ENCODE measurements at regions not wholly inside any gene's neighbourhood (a gene's known extent, or its start where the extent isn't known, plus 50 kb on each side); places are given as distances from the start of the nearest gene placed in this dataset.

DNA sequence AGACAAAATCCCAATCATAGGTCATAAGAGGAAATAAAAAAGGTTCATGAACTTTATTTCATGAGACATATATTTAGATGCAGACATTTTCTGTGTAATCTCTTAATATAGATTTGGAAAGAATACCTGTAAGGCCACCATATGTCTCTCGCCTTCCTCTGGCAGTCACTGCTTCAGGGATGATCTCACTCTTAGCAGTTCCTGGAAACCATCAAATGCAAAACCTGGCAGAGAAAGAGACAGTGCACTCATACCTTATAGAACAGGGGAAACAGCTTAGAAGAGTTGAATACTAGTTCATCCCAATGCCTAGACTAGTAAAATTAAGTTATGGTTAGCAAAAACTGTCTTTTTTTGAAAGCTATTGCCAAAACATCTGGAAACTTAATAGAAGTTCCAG lies 243.3 kb downstream of the GASK1B start:
- Histone ChIP-seq H3K27me3 (ENCODE audit: control insufficient read depth in 2 of 2, insufficient read depth in 2 of 2, low read length in 2 of 2) (no peaks in the 10 kb centered on the region), H3K4me1 (ENCODE audit: control insufficient read depth in 2 of 2, insufficient read depth in 2 of 2, low read length in 2 of 2) (no peaks in the 10 kb centered on the region), H3K4me3 (ENCODE audit: low read length in 2 of 2) (no peak overlapping the region)

DNA sequence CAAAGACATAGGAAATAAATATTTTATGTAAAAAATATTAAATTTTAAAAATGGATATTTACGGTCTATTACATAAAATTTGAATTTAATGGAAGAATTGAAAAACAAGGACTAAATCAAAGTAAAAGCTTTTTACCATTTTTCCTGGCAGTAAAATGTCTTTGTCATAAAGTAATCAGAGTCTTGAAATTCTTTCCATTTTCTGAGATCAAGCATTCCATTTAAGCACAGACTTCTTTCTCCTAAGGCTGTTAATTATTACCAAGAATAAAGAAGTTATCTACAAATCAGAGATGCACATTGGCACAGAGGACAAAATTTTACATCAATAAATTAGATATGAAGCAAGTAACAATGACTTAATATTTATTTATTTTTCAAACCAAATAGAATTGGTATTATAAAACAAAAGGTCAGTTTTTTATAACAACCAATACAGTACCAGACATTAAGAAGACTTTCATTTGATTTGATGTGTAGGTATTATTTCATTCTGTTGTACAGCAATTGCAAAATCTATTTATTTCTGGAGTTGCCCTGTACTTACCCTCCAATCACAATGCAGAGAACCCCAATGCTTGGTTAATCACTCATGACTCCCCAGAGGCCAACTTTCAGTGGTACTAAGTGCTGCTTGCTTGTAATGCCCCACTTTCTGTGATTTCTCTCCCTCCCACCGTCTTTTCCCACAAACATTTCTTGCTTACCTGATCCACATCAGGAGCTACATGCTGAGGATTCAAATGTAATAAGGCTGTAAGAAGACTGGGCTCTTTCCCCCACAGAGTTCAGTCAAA lies 254.6 kb downstream of the GASK1B start:
- no peaks in the 10 kb centered on the region for H3K27me3 ChIP-seq (ENCODE audit: control insufficient read depth in 2 of 2, insufficient read depth in 2 of 2, low read length in 2 of 2)
- no peak overlapping the region for H3K4me3 ChIP-seq (ENCODE audit: low read length in 2 of 2)
- H3K4me1 ChIP-seq (ENCODE audit: control insufficient read depth in 2 of 2, insufficient read depth in 2 of 2, low read length in 2 of 2), result no peaks in the 10 kb centered on the region
- no peak overlapping the region for H3K9ac ChIP-seq (ENCODE audit: low read depth in 1 of 2, low read length in 2 of 2)
- H3K9me3 ChIP-seq (ENCODE audit: control insufficient read depth in 2 of 2, low read length in 2 of 2), result no peaks in the 10 kb centered on the region
- H3K27ac ChIP-seq (ENCODE audit: low read depth in 2 of 2, low read length in 2 of 2), result no peak overlapping the region
- no peaks in the 10 kb centered on the region for H3K36me3 ChIP-seq (ENCODE audit: control insufficient read depth in 2 of 2, insufficient read depth in 2 of 2, low read length in 2 of 2)

More for the DNA sequence above, 243.3 kb downstream of the GASK1B start:
- Histone ChIP-seq H3K9me3 (ENCODE audit: control insufficient read depth in 2 of 2, low read length in 2 of 2) (no peaks in the 10 kb centered on the region), H3K9ac (ENCODE audit: low read depth in 1 of 2, low read length in 2 of 2) (no peak overlapping the region), H3K36me3 (ENCODE audit: control insufficient read depth in 2 of 2, insufficient read depth in 2 of 2, low read length in 2 of 2) (no peaks in the 10 kb centered on the region), H3K27ac (ENCODE audit: low read depth in 2 of 2, low read length in 2 of 2) (no peak overlapping the region)

DNA sequence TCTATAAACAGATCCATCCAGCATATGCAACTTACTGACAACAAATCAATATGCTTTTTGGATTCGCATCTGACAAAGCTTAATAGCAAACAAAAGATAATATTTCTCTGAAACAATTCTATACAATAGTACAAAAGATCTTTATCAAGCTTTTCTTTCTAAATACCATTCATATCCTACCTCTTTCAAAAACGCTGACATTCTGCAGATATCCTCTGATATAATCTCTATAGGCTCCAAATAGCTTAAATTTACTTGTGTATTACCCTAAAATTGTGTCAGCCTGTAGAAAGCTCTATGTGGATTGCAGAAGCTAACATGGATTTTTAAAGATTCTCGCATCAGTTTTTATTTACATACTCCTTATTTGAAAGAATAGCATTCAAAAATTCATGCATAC lies 260.6 kb downstream of the GASK1B start:
- no peaks in the 10 kb centered on the region for H3K36me3 ChIP-seq (ENCODE audit: control insufficient read depth in 2 of 2, insufficient read depth in 2 of 2, low read length in 2 of 2)
- no peak overlapping the region for H3K4me3 ChIP-seq (ENCODE audit: low read length in 2 of 2)
- H3K9me3 ChIP-seq (ENCODE audit: control insufficient read depth in 2 of 2, low read length in 2 of 2), result no peaks in the 10 kb centered on the region
- H3K9ac ChIP-seq (ENCODE audit: low read depth in 1 of 2, low read length in 2 of 2), result no peak overlapping the region
- H3K4me1 ChIP-seq (ENCODE audit: control insufficient read depth in 2 of 2, insufficient read depth in 2 of 2, low read length in 2 of 2), result no peaks in the 10 kb centered on the region
- no peak overlapping the region for H3K27ac ChIP-seq (ENCODE audit: low read depth in 2 of 2, low read length in 2 of 2)
- H3K27me3 ChIP-seq (ENCODE audit: control insufficient read depth in 2 of 2, insufficient read depth in 2 of 2, low read length in 2 of 2), result no peaks in the 10 kb centered on the region

DNA sequence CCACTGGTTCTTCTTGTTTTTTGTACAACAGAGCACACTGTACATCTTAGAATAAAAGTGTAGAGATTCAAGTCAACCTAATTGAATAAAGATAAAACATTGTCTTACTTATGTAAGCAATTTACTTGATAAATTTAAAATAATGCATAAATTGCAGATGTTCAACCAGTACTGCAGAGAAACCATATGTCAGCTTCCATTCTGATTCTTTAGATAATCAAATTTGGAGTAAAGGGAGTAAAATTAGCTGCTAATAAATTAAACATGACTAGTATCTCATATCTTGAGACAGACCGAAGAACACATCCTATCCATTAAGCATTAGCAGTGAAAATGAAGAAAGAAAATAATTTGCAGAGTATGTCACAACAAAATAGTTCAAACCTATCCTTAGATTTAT lies 261.2 kb downstream of the GASK1B start:
- H3K9ac ChIP-seq (ENCODE audit: low read depth in 1 of 2, low read length in 2 of 2), result no peak overlapping the region
- no peaks in the 10 kb centered on the region for H3K9me3 ChIP-seq (ENCODE audit: control insufficient read depth in 2 of 2, low read length in 2 of 2)
- no peaks in the 10 kb centered on the region for H3K27me3 ChIP-seq (ENCODE audit: control insufficient read depth in 2 of 2, insufficient read depth in 2 of 2, low read length in 2 of 2)
- no peaks in the 10 kb centered on the region for H3K36me3 ChIP-seq (ENCODE audit: control insufficient read depth in 2 of 2, insufficient read depth in 2 of 2, low read length in 2 of 2)
- H3K27ac ChIP-seq (ENCODE audit: low read depth in 2 of 2, low read length in 2 of 2), result no peak overlapping the region
- H3K4me3 ChIP-seq (ENCODE audit: low read length in 2 of 2), result no peak overlapping the region
- no peaks in the 10 kb centered on the region for H3K4me1 ChIP-seq (ENCODE audit: control insufficient read depth in 2 of 2, insufficient read depth in 2 of 2, low read length in 2 of 2)

DNA sequence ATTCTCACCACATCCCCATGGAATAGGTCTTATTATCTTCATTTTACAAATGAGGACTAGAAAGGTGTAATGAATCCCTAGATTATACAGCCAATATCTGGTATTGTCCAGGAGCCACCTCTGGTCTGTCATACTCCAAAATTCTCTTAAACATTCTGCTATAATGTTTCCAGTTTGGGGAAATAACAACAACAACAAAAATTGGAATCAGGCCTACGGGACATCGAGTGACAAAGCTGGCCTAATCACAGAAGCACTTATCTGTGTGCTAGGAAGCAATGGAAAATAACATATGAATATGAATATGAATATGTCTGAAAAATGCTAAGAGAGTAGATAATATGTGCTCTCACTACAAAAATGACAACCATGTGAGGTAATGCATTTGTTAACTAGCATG lies 264.1 kb downstream of the GASK1B start:
- Histone ChIP-seq H3K27ac (ENCODE audit: low read depth in 2 of 2, low read length in 2 of 2) (no peak overlapping the region), H3K4me1 (ENCODE audit: control insufficient read depth in 2 of 2, insufficient read depth in 2 of 2, low read length in 2 of 2) (no peaks in the 10 kb centered on the region), H3K4me3 (ENCODE audit: low read length in 2 of 2) (no peak overlapping the region), H3K9ac (ENCODE audit: low read depth in 1 of 2, low read length in 2 of 2) (no peak overlapping the region), H3K27me3 (ENCODE audit: control insufficient read depth in 2 of 2, insufficient read depth in 2 of 2, low read length in 2 of 2) (no peaks in the 10 kb centered on the region), H3K9me3 (ENCODE audit: control insufficient read depth in 2 of 2, low read length in 2 of 2) (no peaks in the 10 kb centered on the region), H3K36me3 (ENCODE audit: control insufficient read depth in 2 of 2, insufficient read depth in 2 of 2, low read length in 2 of 2) (no peaks in the 10 kb centered on the region)

DNA sequence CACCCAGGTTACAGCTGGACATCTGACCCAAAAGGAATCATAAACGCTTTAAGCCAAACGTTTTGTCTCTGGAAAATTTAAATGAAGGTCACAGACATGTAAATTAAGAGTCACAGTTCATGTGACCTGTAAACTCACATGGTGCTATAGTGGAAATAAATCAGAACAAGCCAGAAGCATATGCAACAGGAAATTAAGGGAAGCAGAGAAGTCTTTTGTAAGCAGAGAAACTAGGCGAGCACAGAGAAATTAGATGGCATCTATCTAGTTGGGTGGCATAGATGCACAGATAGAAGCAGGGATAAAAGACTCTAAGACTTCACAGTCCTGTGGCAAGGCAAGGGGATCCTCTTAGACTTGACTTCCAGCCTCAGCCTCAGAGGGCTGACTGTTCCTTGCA lies 264.8 kb downstream of the GASK1B start:
- H3K27ac ChIP-seq (ENCODE audit: low read depth in 2 of 2, low read length in 2 of 2), result no peak overlapping the region
- no peak overlapping the region for H3K9ac ChIP-seq (ENCODE audit: low read depth in 1 of 2, low read length in 2 of 2)
- no peaks in the 10 kb centered on the region for H3K4me1 ChIP-seq (ENCODE audit: control insufficient read depth in 2 of 2, insufficient read depth in 2 of 2, low read length in 2 of 2)
- no peak overlapping the region for H3K4me3 ChIP-seq (ENCODE audit: low read length in 2 of 2)
- no peaks in the 10 kb centered on the region for H3K36me3 ChIP-seq (ENCODE audit: control insufficient read depth in 2 of 2, insufficient read depth in 2 of 2, low read length in 2 of 2)
- H3K27me3 ChIP-seq (ENCODE audit: control insufficient read depth in 2 of 2, insufficient read depth in 2 of 2, low read length in 2 of 2), result no peaks in the 10 kb centered on the region
- H3K9me3 ChIP-seq (ENCODE audit: control insufficient read depth in 2 of 2, low read length in 2 of 2), result no peaks in the 10 kb centered on the region

DNA sequence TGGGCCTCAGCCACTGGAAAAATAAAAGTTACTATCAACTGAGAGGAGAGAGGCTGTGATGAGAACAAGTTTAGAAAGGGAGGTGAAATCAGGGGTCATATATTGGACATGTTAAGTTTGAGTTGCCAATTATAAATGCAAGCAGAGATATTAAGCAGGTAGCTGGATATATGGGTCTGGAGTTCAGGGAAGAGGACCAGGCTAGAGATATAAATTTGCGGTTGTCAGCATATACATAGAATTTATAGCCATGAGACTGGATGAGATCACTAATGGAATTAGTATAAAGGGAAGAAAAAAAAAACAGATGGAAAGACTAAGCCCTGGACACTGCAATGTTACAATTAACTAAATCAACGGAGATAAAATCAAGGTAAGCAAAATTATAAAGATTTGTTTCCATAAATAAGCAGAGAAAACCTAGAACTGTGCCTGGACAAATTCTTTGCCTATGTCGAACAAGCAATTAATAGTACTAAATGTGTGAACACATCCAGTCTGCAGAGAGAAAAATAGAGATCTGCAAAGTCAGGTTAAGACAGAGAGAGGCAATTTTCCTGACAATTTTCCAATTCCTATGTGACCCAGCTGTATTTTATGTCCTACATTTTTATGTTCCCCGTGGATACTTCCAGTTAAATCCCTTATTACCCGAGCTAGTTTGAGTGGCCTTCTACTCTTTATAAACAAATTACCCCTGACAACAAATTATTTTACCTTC lies 265.4 kb downstream of the GASK1B start:
- H3K27ac ChIP-seq (ENCODE audit: low read depth in 2 of 2, low read length in 2 of 2), result no peak overlapping the region
- H3K27me3 ChIP-seq (ENCODE audit: control insufficient read depth in 2 of 2, insufficient read depth in 2 of 2, low read length in 2 of 2), result no peaks in the 10 kb centered on the region
- no peaks in the 10 kb centered on the region for H3K36me3 ChIP-seq (ENCODE audit: control insufficient read depth in 2 of 2, insufficient read depth in 2 of 2, low read length in 2 of 2)
- H3K4me3 ChIP-seq (ENCODE audit: low read length in 2 of 2), result no peak overlapping the region
- no peaks in the 10 kb centered on the region for H3K4me1 ChIP-seq (ENCODE audit: control insufficient read depth in 2 of 2, insufficient read depth in 2 of 2, low read length in 2 of 2)
- no peak overlapping the region for H3K9ac ChIP-seq (ENCODE audit: low read depth in 1 of 2, low read length in 2 of 2)
- H3K9me3 ChIP-seq (ENCODE audit: control insufficient read depth in 2 of 2, low read length in 2 of 2), result no peaks in the 10 kb centered on the region

DNA sequence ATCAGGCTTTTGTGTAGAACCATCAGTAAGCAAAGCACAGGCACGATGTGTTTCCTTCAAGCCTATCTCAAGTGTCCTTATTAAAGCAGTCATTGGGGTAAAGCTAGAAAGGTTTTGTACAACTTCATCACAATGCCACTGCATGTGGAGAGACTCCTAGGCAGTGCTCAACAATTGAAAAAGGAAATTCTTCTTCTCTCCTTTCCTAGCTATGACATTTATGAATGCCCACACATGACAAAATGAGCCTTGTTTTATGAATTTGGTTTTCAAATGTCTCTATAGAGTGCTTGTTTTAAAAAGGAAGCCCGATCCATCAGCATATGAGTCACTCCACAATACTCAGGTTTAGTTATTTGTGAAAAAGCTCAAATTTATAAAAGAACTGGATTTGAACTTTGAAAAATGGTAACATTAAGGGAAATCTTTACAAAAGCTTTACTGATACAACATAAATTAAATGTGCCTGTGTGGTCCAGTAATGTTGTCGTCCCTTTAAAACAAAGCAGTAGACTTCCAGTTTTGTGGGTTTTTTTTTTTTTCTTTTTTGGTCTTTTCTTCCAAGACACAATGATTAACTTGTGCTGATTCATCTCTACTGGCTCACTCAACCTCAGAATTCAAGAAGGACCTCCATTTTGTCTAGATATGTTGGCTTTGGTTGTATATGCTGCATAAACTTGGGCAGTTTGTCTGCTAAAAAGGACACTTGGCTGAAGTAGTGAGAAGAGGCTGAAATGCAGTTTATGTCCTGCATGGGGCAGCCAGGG lies 273.8 kb downstream of the GASK1B start:
- Histone ChIP-seq H3K27me3 (ENCODE audit: control insufficient read depth in 2 of 2, insufficient read depth in 2 of 2, low read length in 2 of 2) (no peaks in the 10 kb centered on the region), H3K4me3 (ENCODE audit: low read length in 2 of 2) (no peak overlapping the region), H3K4me1 (ENCODE audit: control insufficient read depth in 2 of 2, insufficient read depth in 2 of 2, low read length in 2 of 2) (no peaks in the 10 kb centered on the region), H3K9ac (ENCODE audit: low read depth in 1 of 2, low read length in 2 of 2) (no peak overlapping the region), H3K9me3 (ENCODE audit: control insufficient read depth in 2 of 2, low read length in 2 of 2) (no peaks in the 10 kb centered on the region), H3K36me3 (ENCODE audit: control insufficient read depth in 2 of 2, insufficient read depth in 2 of 2, low read length in 2 of 2) (no peaks in the 10 kb centered on the region), H3K27ac (ENCODE audit: low read depth in 2 of 2, low read length in 2 of 2) (no peak overlapping the region)

DNA sequence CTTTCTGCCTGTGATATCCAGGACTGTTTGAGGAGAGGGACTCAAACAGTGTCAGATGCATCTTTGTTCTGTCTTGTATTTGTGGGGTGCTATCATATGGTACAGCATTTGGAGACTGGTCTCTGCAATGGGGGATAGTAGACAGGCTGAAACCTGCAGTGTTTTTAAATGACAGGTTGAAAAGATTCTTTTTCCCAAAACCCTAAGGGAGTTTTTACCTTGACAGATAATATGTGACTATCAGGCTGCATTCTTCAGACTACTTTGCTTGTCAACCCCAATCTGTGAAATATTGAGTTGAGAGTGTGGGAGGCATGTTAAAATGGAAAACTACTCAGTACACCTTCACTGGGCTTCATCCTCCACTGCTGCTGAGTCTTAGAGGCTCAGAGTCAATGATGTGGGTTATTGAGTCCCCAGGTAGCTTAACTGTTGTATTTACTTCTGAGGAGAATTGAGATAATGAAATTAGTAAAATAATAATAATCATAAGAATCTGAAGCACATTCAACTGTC lies 274.9 kb downstream of the GASK1B start:
- Histone ChIP-seq H3K9me3 (ENCODE audit: control insufficient read depth in 2 of 2, low read length in 2 of 2) (no peaks in the 10 kb centered on the region), H3K4me3 (ENCODE audit: low read length in 2 of 2) (no peak overlapping the region), H3K36me3 (ENCODE audit: control insufficient read depth in 2 of 2, insufficient read depth in 2 of 2, low read length in 2 of 2) (no peaks in the 10 kb centered on the region), H3K27ac (ENCODE audit: low read depth in 2 of 2, low read length in 2 of 2) (no peak overlapping the region), H3K9ac (ENCODE audit: low read depth in 1 of 2, low read length in 2 of 2) (no peak overlapping the region), H3K4me1 (ENCODE audit: control insufficient read depth in 2 of 2, insufficient read depth in 2 of 2, low read length in 2 of 2) (no peaks in the 10 kb centered on the region), H3K27me3 (ENCODE audit: control insufficient read depth in 2 of 2, insufficient read depth in 2 of 2, low read length in 2 of 2) (no peaks in the 10 kb centered on the region)

DNA sequence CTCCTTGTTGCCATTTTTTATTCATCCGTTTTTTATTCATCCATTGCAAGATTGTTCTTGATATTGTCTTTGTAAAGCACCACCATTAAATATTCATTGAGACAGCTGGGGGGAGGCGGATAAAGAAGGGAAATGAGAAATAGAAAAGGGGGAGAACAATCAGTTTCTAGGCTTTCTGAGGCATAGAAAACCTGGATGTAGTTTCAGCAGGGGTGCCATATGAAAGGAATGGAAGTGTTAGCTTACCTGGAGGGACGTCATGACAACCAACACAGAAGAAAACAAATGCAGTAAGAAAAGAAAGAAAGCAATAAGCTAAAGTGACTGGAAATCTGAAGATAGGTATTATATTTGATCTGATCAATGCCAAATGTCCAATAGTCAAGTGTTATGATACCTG lies 276.1 kb downstream of the GASK1B start:
- Histone ChIP-seq H3K4me3 (ENCODE audit: low read length in 2 of 2) (no peak overlapping the region), H3K4me1 (ENCODE audit: control insufficient read depth in 2 of 2, insufficient read depth in 2 of 2, low read length in 2 of 2) (no peaks in the 10 kb centered on the region), H3K27me3 (ENCODE audit: control insufficient read depth in 2 of 2, insufficient read depth in 2 of 2, low read length in 2 of 2) (no peaks in the 10 kb centered on the region), H3K9me3 (ENCODE audit: control insufficient read depth in 2 of 2, low read length in 2 of 2) (no peaks in the 10 kb centered on the region), H3K9ac (ENCODE audit: low read depth in 1 of 2, low read length in 2 of 2) (no peak overlapping the region), H3K36me3 (ENCODE audit: control insufficient read depth in 2 of 2, insufficient read depth in 2 of 2, low read length in 2 of 2) (no peaks in the 10 kb centered on the region), H3K27ac (ENCODE audit: low read depth in 2 of 2, low read length in 2 of 2) (no peak overlapping the region)

All from mucosa of rectum (tissue), 2 donors.